HG03135 (cell line): ENCODE measurements at regions not wholly inside any gene's neighbourhood (a gene's known extent, or its start where the extent isn't known, plus 50 kb on each side); places are given as distances from the start of the nearest gene placed in this dataset.
"Not testable (repeated sequence)": the region's sequence is repeated elsewhere in the genome, so short reads cannot be mapped to it uniquely, and the experiment has no call there.

Source experiments
- ATAC-seq: cut with Tn5 transposase; IDR thresholded peaks from one replicate; pipeline ENCODE4 v1.9.1; 2021; ENCODE audit warnings: mild to moderate bottlenecking, moderate library complexity; ENCODE audit not compliant: unreplicated experiment

DNA sequence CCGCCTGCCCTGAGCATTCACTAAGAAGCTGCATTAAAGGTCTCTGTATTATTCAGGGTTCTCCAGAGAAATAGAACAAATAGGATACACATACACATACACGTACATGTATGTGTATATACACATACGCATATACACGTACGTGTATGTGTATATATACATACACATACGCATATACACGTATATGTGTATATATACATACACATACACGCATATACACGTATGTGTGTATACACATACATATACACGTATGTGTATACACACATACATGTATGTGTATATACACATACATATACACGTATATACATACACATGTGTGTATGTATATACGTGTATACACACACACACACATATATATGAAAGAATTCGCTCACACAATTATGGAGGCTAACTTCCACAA, 108.9 kb upstream of the BARHL2 start:
- ATAC-seq = no peak

GRCh38 chr1:90824551-90824950, 107.4 kb upstream of the BARHL2 start:
- no peak for ATAC-seq

DNA sequence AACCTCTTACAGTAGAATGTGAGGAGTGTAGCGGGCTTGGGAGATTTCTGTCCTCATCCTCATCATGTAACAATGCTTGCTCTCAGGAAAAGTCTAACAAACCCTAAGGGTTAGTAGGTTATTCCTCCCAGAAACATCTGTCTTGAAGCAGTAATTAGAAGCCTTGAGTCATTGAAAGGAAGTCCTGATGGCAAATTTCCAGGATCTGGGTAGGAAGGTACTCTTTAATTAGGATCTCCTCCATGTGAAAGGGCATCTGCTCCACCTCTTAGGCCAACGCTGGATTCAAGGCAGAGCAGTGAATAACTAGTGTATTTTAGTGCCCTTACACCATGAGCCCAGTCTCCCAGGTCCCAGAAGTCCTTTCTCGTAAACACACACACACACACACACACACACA, 106.6 kb upstream of the BARHL2 start:
- ATAC-seq = no peak

- ATAC-seq = no peak
Observed at GRCh38 chr1:90821788-90822359, 104.8 kb upstream of the BARHL2 start.

DNA sequence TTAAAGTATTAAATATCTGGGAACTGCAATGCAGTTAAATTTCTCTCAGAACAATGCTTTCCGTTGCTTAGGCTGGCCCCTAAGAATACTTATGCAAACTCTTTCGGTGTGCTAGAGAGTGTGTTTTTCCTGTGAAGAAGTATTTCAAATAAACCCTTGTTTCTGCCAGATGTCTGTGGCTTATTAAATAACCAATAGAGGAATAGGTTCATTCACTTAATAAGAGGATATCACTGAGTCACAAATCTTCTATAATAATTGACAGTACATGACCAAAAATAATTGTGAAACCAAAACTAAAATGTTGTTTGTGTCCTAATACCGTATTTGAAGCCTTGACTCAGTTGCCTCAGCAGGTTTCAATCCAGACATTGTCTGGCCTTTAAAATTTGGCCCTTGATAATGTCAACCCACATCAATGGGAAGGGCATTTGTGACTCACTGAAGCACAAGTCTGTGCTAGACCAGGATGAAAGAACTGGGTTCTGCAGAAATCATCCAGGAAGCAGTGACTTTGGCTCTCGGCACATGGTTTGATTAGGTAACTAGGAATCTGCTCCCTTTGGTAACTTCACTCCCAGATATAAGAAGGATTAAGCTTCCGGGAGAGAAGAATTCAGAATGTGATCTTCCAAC, 104.2 kb upstream of the BARHL2 start:
- no peak for ATAC-seq

- ATAC-seq = no peak
Observed at GRCh38 chr1:90820745-90821144, 103.6 kb upstream of the BARHL2 start.

DNA sequence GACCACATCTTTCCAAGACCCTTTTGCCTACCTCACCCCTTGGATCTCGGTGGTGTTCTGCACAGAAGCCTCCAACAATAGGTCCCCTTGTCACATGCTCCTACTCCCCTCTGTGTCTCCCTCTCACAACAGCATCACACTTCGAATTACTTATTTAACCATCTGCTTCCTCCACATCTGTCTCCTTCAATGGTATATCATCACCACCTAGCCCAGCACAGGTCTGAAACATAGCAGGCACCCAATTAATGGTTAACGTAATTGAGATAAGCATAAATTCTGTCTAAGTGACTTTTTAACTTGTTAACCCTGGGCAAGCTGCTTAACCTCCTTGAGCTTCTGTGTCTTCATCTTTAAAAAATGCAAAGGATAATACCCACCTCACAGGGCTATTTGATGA, 100.3 kb upstream of the BARHL2 start:
- ATAC-seq = no peak

DNA sequence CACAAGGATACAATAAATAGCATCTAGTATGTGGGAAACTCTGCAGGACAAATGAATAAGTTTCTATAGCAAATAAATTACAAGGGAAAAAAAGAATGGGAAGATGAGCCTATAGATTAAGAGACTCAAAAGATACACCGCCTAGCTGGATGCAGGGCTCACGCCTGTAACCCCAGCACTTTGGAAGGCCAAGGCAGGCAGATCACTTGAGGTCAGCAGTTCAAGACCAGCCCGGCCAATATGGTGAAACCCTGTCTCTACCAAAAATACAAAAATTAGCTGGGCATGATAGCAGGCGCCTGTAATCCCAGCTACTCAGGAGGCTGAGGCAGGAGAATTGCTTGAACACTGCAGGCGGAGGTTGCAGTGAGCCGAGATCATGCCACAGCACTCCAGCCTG, 95.1 kb upstream of the BARHL2 start:
- ATAC-seq = not testable (repeated sequence)

GRCh38 chr1:90811444-90811950, 94.4 kb upstream of the BARHL2 start:
- ATAC-seq = not testable (repeated sequence)

DNA sequence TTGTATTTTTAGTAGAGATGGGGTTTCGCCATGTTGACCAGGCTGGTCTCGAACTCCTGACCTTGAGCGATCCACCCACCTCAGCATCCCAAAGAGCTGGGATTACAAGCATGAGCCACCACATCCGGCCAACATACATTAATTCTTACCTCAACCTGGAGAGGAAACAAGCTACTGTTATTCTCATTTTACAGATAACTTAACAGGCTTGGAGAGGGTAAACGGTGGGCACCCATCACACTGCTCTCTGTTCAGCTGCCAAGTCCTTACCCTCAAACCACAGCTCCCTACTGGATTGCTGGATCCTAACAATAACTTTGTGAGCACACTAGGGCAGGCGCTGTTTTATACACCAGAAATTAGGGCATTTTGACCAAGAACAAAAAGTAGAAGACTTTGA, 93.6 kb upstream of the BARHL2 start:
- ATAC-seq = no peak

DNA sequence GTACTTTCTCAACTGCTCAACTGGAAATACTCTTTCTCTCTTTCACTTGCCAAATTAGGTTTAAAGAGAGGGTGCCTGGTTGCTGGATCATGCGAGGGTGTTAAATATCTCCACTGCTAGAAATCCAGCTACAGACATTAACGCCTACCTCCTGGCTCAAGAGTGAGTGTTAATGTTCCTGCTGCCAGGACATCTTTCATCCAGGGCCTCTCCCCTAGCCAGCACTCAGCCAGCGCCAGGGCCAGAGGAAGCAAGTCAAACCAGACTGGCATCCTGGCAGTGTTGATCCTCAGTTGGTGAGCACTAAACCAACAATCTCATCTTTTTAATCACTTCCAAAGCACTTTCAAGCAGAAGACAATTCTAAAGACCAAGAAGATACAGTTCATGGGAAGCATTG, 92.9 kb upstream of the BARHL2 start:
- no peak for ATAC-seq

DNA sequence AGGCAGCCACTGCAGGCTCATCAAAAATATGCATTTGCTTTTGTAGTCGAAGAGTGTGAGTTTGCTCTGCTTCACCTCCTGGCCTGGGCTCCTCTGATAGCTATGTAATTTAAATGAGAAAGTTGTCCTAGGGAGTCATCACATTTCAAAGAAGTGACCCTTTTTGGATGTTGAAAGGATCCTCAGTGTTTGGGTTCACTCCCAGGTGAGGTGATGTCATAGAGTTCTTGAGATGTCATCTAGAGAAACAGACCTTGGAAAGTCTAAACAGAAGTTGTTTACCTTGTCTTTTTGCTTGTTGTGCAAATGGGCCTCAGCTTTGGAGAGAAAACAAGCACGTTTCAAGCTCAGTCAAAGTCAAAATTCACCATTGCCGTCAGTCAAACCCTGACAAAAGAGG, 92.0 kb upstream of the BARHL2 start:
- ATAC-seq = no peak

- ATAC-seq = no peak
Observed at GRCh38 chr1:90807329-90807728, 90.2 kb upstream of the BARHL2 start.

DNA sequence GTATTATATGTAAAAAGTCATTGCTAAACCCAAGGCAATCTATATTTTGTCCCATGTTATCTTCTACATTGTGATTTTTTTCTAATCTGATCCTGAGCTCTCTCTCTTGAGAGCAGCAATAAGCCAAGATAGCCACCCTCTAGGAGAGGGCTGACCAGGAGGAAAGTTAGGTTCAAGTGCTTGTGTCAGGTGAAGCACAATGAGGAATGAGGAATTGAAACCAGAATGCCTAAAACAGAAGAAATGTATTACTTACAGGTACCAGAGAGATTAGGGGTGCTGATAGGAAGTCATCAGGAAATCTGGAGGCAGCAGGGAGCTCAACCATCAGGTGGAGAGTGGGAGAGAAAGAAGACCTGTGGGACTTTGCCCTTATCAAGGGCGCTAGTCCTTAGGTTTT, 85.5 kb upstream of the BARHL2 start:
- ATAC-seq = no peak

GRCh38 chr1:90800012-90800717, 83.1 kb upstream of the BARHL2 start:
- ATAC-seq = no peak

- no peak for ATAC-seq
Observed at GRCh38 chr1:90799326-90799725, 82.2 kb upstream of the BARHL2 start.

- ATAC-seq = no peak
Observed at GRCh38 chr1:90798883-90799282, 81.8 kb upstream of the BARHL2 start.

GRCh38 chr1:90798344-90798743, 81.2 kb upstream of the BARHL2 start:
- ATAC-seq = no peak

- ATAC-seq = no peak
Observed at GRCh38 chr1:90795431-90795830, 78.3 kb upstream of the BARHL2 start.

GRCh38 chr1:90786709-90787108, 69.6 kb upstream of the BARHL2 start:
- ATAC-seq = no peak

DNA sequence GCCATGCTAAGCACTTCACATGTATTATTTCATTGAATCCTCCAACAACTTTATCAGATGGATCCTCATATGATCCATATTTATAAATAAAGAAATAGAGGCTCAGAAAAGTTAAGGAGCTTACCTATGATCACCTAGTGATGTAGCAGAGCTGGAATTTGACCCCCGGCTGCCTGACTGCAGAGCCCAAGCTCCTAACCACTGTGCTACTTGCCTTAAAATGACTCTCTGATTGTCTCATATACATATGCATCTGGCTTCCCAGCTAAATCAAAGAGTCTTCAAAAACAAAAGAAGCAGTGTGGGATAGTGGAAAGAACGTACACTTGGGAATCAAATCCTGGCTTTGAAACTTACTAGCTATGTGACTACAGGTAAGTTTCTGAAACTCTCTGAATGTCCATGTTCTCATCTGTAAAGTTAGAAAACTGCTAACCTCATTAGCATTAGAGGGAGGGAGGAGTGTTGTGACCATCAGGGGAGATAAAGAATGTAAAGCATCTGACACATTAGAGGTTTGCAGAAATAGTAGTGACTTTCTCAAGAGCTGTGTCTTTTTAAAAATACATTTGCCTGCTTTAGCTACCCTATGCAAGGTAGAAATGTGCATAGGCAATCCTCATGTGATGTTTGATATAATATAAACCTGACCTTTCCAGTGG, 67.2 kb upstream of the BARHL2 start:
- no peak for ATAC-seq

GRCh38 chr1:90783181-90783580, 66.1 kb upstream of the BARHL2 start:
- no peak for ATAC-seq
